Body of pancreas (tissue), 4 donors: ENCODE measurements at regions not wholly inside any gene's neighbourhood (a gene's known extent, or its start where the extent isn't known, plus 50 kb on each side); places are given as distances from the start of the nearest gene placed in this dataset.

Experiments used
- POLR2A ChIP-seq, 3 donors: fragments of 450-650 bp; IDR thresholded peaks; one replicate each; pipeline ENCODE4 v1.6.1; 2016; ENCODE audit warnings: antibody characterized with exemption in 3 of 3, mild to moderate bottlenecking in 2 of 3
- TF ChIP-seq, protein P1 (sequence below), 7 experiments: fragments of 450-650 bp in 4 of 7; fragments of 200-600 bp in 3 of 7; sonication (generic) in 3 of 7; IDR thresholded peaks; one replicate each; pipeline ENCODE4 v1.5.1; 2016 to 2019; ENCODE audit warnings: antibody characterized with exemption in 7 of 7

- TF ChIP-seq, protein P1, sequence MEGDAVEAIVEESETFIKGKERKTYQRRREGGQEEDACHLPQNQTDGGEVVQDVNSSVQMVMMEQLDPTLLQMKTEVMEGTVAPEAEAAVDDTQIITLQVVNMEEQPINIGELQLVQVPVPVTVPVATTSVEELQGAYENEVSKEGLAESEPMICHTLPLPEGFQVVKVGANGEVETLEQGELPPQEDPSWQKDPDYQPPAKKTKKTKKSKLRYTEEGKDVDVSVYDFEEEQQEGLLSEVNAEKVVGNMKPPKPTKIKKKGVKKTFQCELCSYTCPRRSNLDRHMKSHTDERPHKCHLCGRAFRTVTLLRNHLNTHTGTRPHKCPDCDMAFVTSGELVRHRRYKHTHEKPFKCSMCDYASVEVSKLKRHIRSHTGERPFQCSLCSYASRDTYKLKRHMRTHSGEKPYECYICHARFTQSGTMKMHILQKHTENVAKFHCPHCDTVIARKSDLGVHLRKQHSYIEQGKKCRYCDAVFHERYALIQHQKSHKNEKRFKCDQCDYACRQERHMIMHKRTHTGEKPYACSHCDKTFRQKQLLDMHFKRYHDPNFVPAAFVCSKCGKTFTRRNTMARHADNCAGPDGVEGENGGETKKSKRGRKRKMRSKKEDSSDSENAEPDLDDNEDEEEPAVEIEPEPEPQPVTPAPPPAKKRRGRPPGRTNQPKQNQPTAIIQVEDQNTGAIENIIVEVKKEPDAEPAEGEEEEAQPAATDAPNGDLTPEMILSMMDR (IDR thresholded peaks at IDR 0.05) = no peak
- TF ChIP-seq POLR2A (IDR thresholded peaks at IDR 0.05) = no peak
These were observed 1035.6 kb downstream of the C4orf33 start for GRCh38 chr4:130131536-130131935.
